Trophoblast cell (in vitro differentiated cells and primary cell): ENCODE measurements at regions not wholly inside any gene's neighbourhood (a gene's known extent, or its start where the extent isn't known, plus 50 kb on each side); places are given as distances from the start of the nearest gene placed in this dataset.

ENCODE experiments used
- DNase-seq, 2 donors: peaks; one replicate each; pipeline ENCODE4 v3.0.0-alpha.2; 2016
- H2AFZ ChIP-seq: 2 replicates; pipeline ENCODE4 v1.6.1; 2013; ENCODE audit warnings: low read length, moderate library complexity, mild to moderate bottlenecking; ENCODE audit not compliant: insufficient read depth, poor library complexity
- H2AK5ac ChIP-seq: 2 replicates; pipeline ENCODE4 v1.6.1; 2013; ENCODE audit warnings: mild to moderate bottlenecking, low read length
- H2BK120ac ChIP-seq: 2 replicates; pipeline ENCODE4 v1.6.1; 2013; ENCODE audit warnings: low read length, mild to moderate bottlenecking, moderate library complexity; ENCODE audit not compliant: insufficient read depth, poor library complexity
- H2BK12ac ChIP-seq: 2 replicates; pipeline ENCODE4 v1.6.1; 2013; ENCODE audit warnings: mild to moderate bottlenecking, low read length, moderate library complexity
- H2BK5ac ChIP-seq: 2 replicates; pipeline ENCODE4 v1.6.1; 2013; ENCODE audit warnings: low read length, low read depth, moderate library complexity, mild to moderate bottlenecking; ENCODE audit not compliant: poor library complexity
- H3K14ac ChIP-seq: 2 replicates; pipeline ENCODE4 v1.6.1; 2013; ENCODE audit warnings: mild to moderate bottlenecking, low read length
- H3K18ac ChIP-seq: 2 replicates; pipeline ENCODE4 v1.6.1; 2013; ENCODE audit warnings: mild to moderate bottlenecking, low read length
- H3K23ac ChIP-seq: 2 replicates; pipeline ENCODE4 v1.6.1; 2013; ENCODE audit warnings: low read length
- H3K27ac ChIP-seq: 2 replicates; pipeline ENCODE4 v1.5.1; 2013; ENCODE audit warnings: low read depth, mild to moderate bottlenecking, inconsistent platforms, low read length, moderate library complexity
- H3K27me3 ChIP-seq: 2 replicates; pipeline ENCODE4 v1.6.1; 2013; ENCODE audit warnings: inconsistent platforms, mild to moderate bottlenecking, low read length, moderate library complexity; ENCODE audit not compliant: insufficient read depth
- H3K36me3 ChIP-seq, 2 experiments: 1 replicate in 1 of 2; 2 replicates in 1 of 2; pipeline ENCODE4 v1.6.1; 2013; ENCODE audit warnings: low read length in 2 of 2, mild to moderate bottlenecking in 2 of 2, moderate library complexity in 1 of 2; ENCODE audit not compliant: insufficient read depth in 2 of 2, control insufficient read depth in 1 of 2
- H3K4ac ChIP-seq: 2 replicates; pipeline ENCODE4 v1.6.1; 2013; ENCODE audit warnings: low read depth, mild to moderate bottlenecking, low read length, moderate library complexity
- H3K4me1 ChIP-seq, 2 experiments: 1 replicate in 1 of 2; 2 replicates in 1 of 2; pipeline ENCODE4 v1.6.1; 2013; ENCODE audit warnings: low read length in 2 of 2, mild to moderate bottlenecking in 2 of 2, moderate library complexity in 1 of 2; ENCODE audit not compliant: insufficient read depth in 2 of 2, control insufficient read depth in 1 of 2
- H3K4me2 ChIP-seq: 2 replicates; pipeline ENCODE4 v1.6.1; 2013; ENCODE audit warnings: inconsistent platforms, mild to moderate bottlenecking, low read length, moderate library complexity
- H3K4me3 ChIP-seq: 2 replicates; pipeline ENCODE4 v1.5.1; 2013; ENCODE audit warnings: mild to moderate bottlenecking, low read depth, low read length, inconsistent platforms
- H3K79me1 ChIP-seq: one replicate; pipeline ENCODE4 v1.6.1; 2013; ENCODE audit warnings: low read length
- H3K79me2 ChIP-seq: 2 replicates; pipeline ENCODE4 v1.6.1; 2013; ENCODE audit warnings: low read length, mild to moderate bottlenecking; ENCODE audit not compliant: control insufficient read depth, insufficient read depth, poor library complexity
- H3K9ac ChIP-seq: 2 replicates; pipeline ENCODE4 v1.6.1; 2013; ENCODE audit warnings: mild to moderate bottlenecking, low read length
- H3K9me3 ChIP-seq: 2 replicates; pipeline ENCODE4 v1.6.1; 2013; ENCODE audit warnings: low read depth, mild to moderate bottlenecking, control low read depth, inconsistent platforms, low read length; ENCODE audit not compliant: insufficient read depth
- H4K12ac ChIP-seq: 2 replicates; pipeline ENCODE4 v1.6.1; 2013; ENCODE audit warnings: low read depth, mild to moderate bottlenecking, low read length, moderate library complexity
- H4K8ac ChIP-seq: 2 replicates; pipeline ENCODE4 v1.6.1; 2013; ENCODE audit warnings: low read depth, mild to moderate bottlenecking, low read length, moderate library complexity
- H4K91ac ChIP-seq: one replicate; pipeline ENCODE4 v1.6.1; 2013; ENCODE audit warnings: low read depth, mild to moderate bottlenecking, low read length, moderate library complexity
- WGBS: extraction: QIAGEN DNeasy Blood & Tissue Kit; methylation state at CpG from one replicate; pipeline ENCODE4 v1.1.7; 2013; ENCODE audit warnings: missing lambda C conversion rate; ENCODE audit not compliant: insufficient read length, insufficient coverage; ENCODE audit errors: extremely low coverage; 5-methylcytosine and 5-hydroxymethylcytosine counted together

GRCh38 chr7:69208848-69209247 lies 389.4 kb upstream of the AUTS2 start:
- no CpG with 5 or more reads among the region's 6 CpGs for WGBS
- H3K4me1 ChIP-seq = no peaks in the 10 kb centered on the region
- H3K23ac ChIP-seq = no peak overlapping the region
- no peaks in the 10 kb centered on the region for H3K9me3 ChIP-seq
- H2AK5ac ChIP-seq = no peak overlapping the region
- no peak overlapping the region for H4K12ac ChIP-seq
- H3K36me3 ChIP-seq = no peaks in the 10 kb centered on the region
- no peak overlapping the region for H3K18ac ChIP-seq
- no peak overlapping the region for H2BK12ac ChIP-seq
- H3K14ac ChIP-seq = no peak overlapping the region
- no peaks in the 10 kb centered on the region for H3K79me1 ChIP-seq
- H3K27me3 ChIP-seq = no peaks in the 10 kb centered on the region
- no peak for DNase-seq
- no peak overlapping the region for H3K4me2 ChIP-seq
- no peak overlapping the region for H2BK5ac ChIP-seq
- H3K4me3 ChIP-seq = no peak overlapping the region
- no peak overlapping the region for H3K4ac ChIP-seq
- no peak overlapping the region for H4K8ac ChIP-seq
- H2AFZ ChIP-seq = no peak overlapping the region
- no peak overlapping the region for H3K9ac ChIP-seq
- no peak overlapping the region for H2BK120ac ChIP-seq
- no peaks in the 10 kb centered on the region for H3K79me2 ChIP-seq
- no peak overlapping the region for H4K91ac ChIP-seq
- no peak overlapping the region for H3K27ac ChIP-seq

GRCh38 chr7:69211336-69211735 lies 386.9 kb upstream of the AUTS2 start:
- Histone ChIP-seq H3K4ac (no peak overlapping the region), H3K9me3 (no peaks in the 10 kb centered on the region), H3K27ac (no peak overlapping the region), H2AFZ (no peak overlapping the region), H3K4me1 (no peaks in the 10 kb centered on the region), H3K4me2 (no peak overlapping the region), H3K27me3 (no peaks in the 10 kb centered on the region), H3K18ac (no peak overlapping the region), H3K23ac (no peak overlapping the region), H3K79me1 (no peaks in the 10 kb centered on the region), H4K8ac (no peak overlapping the region), H3K36me3 (no peaks in the 10 kb centered on the region), H4K91ac (no peak overlapping the region), H4K12ac (no peak overlapping the region), H3K4me3 (no peak overlapping the region), H2AK5ac (no peak overlapping the region), H3K79me2 (no peaks in the 10 kb centered on the region), H2BK120ac (no peak overlapping the region), H3K14ac (no peak overlapping the region), H3K9ac (no peak overlapping the region), H2BK5ac (no peak overlapping the region), H2BK12ac (no peak overlapping the region)
- WGBS = no CpG with 5 or more reads among the region's 10 CpGs
- DNase-seq = no peak

GRCh38 chr7:69211739-69212138 lies 386.5 kb upstream of the AUTS2 start:
- Histone ChIP-seq H3K79me2 (no peaks in the 10 kb centered on the region), H3K4me1 (no peaks in the 10 kb centered on the region), H2BK120ac (no peak overlapping the region), H3K18ac (no peak overlapping the region), H3K4me2 (no peak overlapping the region), H2AFZ (no peak overlapping the region), H3K4me3 (no peak overlapping the region), H3K27ac (no peak overlapping the region), H2AK5ac (no peak overlapping the region), H3K14ac (no peak overlapping the region), H2BK5ac (no peak overlapping the region), H3K9ac (no peak overlapping the region), H3K27me3 (no peaks in the 10 kb centered on the region), H3K23ac (no peak overlapping the region), H3K9me3 (no peaks in the 10 kb centered on the region), H3K36me3 (no peaks in the 10 kb centered on the region), H4K8ac (no peak overlapping the region), H2BK12ac (no peak overlapping the region), H3K4ac (no peak overlapping the region), H4K12ac (no peak overlapping the region), H3K79me1 (no peaks in the 10 kb centered on the region), H4K91ac (no peak overlapping the region)
- DNase-seq = no peak
- WGBS = no CpG with 5 or more reads among the region's 6 CpGs

- H3K36me3 ChIP-seq = no peaks in the 10 kb centered on the region
- no peaks in the 10 kb centered on the region for H3K9me3 ChIP-seq
- H2BK5ac ChIP-seq = no peak overlapping the region
- H3K4me1 ChIP-seq = no peaks in the 10 kb centered on the region
- no peak overlapping the region for H3K18ac ChIP-seq
- no peak overlapping the region for H3K4me2 ChIP-seq
- H2AK5ac ChIP-seq = no peak overlapping the region
- no peaks in the 10 kb centered on the region for H3K27me3 ChIP-seq
- DNase-seq = no peak
- no peak overlapping the region for H3K4ac ChIP-seq
- H2BK120ac ChIP-seq = no peak overlapping the region
- no peak overlapping the region for H2BK12ac ChIP-seq
- H3K79me2 ChIP-seq = no peaks in the 10 kb centered on the region
- no peak overlapping the region for H3K23ac ChIP-seq
- H4K12ac ChIP-seq = no peak overlapping the region
- no peak overlapping the region for H2AFZ ChIP-seq
- H3K14ac ChIP-seq = no peak overlapping the region
- H4K8ac ChIP-seq = no peak overlapping the region
- H3K79me1 ChIP-seq = no peaks in the 10 kb centered on the region
- no peak overlapping the region for H3K9ac ChIP-seq
- H4K91ac ChIP-seq = no peak overlapping the region
- no CpG with 5 or more reads among the region's 8 CpGs for WGBS
- no peak overlapping the region for H3K4me3 ChIP-seq
- no peak overlapping the region for H3K27ac ChIP-seq
Observed at GRCh38 chr7:69213878-69214277, 384.4 kb upstream of the AUTS2 start.
